Fibroblast of lung (primary cell): ENCODE measurements at regions not wholly inside any gene's neighbourhood (a gene's known extent, or its start where the extent isn't known, plus 50 kb on each side); places are given as distances from the start of the nearest gene placed in this dataset.

Source experiments
- DNase-seq, 2 donors: peaks; one replicate each; pipeline versions ENCODE4 v3.0.0 to v3.0.0-alpha.2; 2010; ENCODE audit warnings: low read depth in 2 of 2
- H2AFZ ChIP-seq: 2 replicates; pipeline ENCODE4 v1.5.1; 2012; ENCODE audit warnings: low read length, control low read depth, inconsistent platforms
- H3K27ac ChIP-seq: 2 replicates; pipeline ENCODE4 v1.5.1; 2011; ENCODE audit warnings: low read length, control low read depth; ENCODE audit not compliant: insufficient read depth
- H3K27me3 ChIP-seq: 2 replicates; pipeline ENCODE4 v1.5.1; 2011; ENCODE audit warnings: mild to moderate bottlenecking, low read length; ENCODE audit not compliant: control insufficient read depth, insufficient read depth
- H3K36me3 ChIP-seq: 2 replicates; pipeline ENCODE4 v1.5.1; 2011; ENCODE audit warnings: low read length; ENCODE audit not compliant: control insufficient read depth, insufficient read depth
- H3K4me1 ChIP-seq: 2 replicates; pipeline ENCODE4 v1.5.1; 2011; ENCODE audit warnings: low read length; ENCODE audit not compliant: control insufficient read depth, insufficient read depth; ENCODE audit errors: extremely low read depth
- H3K4me2 ChIP-seq: 2 replicates; pipeline ENCODE4 v1.5.1; 2011; ENCODE audit warnings: low read length, control low read depth; ENCODE audit not compliant: insufficient read depth; ENCODE audit errors: extremely low read depth
- H3K4me3 ChIP-seq, 4 experiments: fragments of 200-600 bp in 1 of 4; sonication (generic) in 1 of 4; replicated peaks in 1 of 4; 2 replicates each; pipeline ENCODE4 v1.5.1; 2011 to 2016; ENCODE audit warnings: low read length in 4 of 4, low read depth in 3 of 4, mild to moderate bottlenecking in 3 of 4, control low read depth in 2 of 4, inconsistent platforms in 1 of 4, mixed read lengths in 1 of 4; ENCODE audit not compliant: insufficient read depth in 1 of 4; ENCODE audit errors: control extremely low read depth in 1 of 4
- H3K79me2 ChIP-seq: 2 replicates; pipeline ENCODE4 v1.5.1; 2012; ENCODE audit warnings: mild to moderate bottlenecking, low read length, inconsistent platforms; ENCODE audit not compliant: control insufficient read depth, insufficient read depth
- H3K9ac ChIP-seq: 2 replicates; pipeline ENCODE4 v1.5.1; 2011; ENCODE audit warnings: mild to moderate bottlenecking, low read length, control low read depth; ENCODE audit not compliant: insufficient read depth
- H3K9me3 ChIP-seq: 2 replicates; pipeline ENCODE4 v1.5.1; 2012; ENCODE audit warnings: low read depth, low read length; ENCODE audit not compliant: control insufficient read depth, insufficient read depth
- H4K20me1 ChIP-seq: 2 replicates; pipeline ENCODE4 v1.5.1; 2011; ENCODE audit warnings: low read length; ENCODE audit not compliant: control insufficient read depth, insufficient read depth; ENCODE audit errors: extremely low read depth
- CTCF ChIP-seq, 2 donors: IDR thresholded peaks in 1 of 2; conservative IDR thresholded peaks in 1 of 2; 1 replicate in 1 of 2; 2 replicates in 1 of 2; pipeline ENCODE4 v1.5.1; 2011 to 2012; ENCODE audit warnings: low read length in 2 of 2, control low read depth in 1 of 2, inconsistent platforms in 1 of 2, low read depth in 1 of 2, mild to moderate bottlenecking in 1 of 2
- EZH2 ChIP-seq: IDR thresholded peaks from 2 replicates; pipeline ENCODE4 v1.5.1; 2012; ENCODE audit warnings: low read length, control low read depth, mild to moderate bottlenecking; ENCODE audit errors: missing control alignments

- Histone ChIP-seq H2AFZ (no peak overlapping the region), H3K27ac (no peak overlapping the region), H4K20me1 (no peaks in the 10 kb centered on the region), H3K4me3 (no peak overlapping the region), H3K27me3 (no peaks in the 10 kb centered on the region), H3K79me2 (no peaks in the 10 kb centered on the region), H3K36me3 (no peaks in the 10 kb centered on the region), H3K9me3 (no peaks in the 10 kb centered on the region), H3K9ac (no peak overlapping the region), H3K4me2 (no peak overlapping the region), H3K4me1 (no peaks in the 10 kb centered on the region)
- TF ChIP-seq EZH2 (no peak), CTCF (conservative IDR thresholded peaks at IDR 0.05 in 1 of 2, IDR thresholded peaks at IDR 0.05 in 1 of 2; ENCODE audit: low read depth in 1 of 2, low read length in 2 of 2) (no peak)
- no peak for DNase-seq
Observed at GRCh38 chr20:57073402-57073801, 193.0 kb downstream of the BMP7 start.

GRCh38 chr20:57074386-57074785 lies 192.1 kb downstream of the BMP7 start:
- Histone ChIP-seq H3K4me3 (no peak overlapping the region), H4K20me1 (no peaks in the 10 kb centered on the region), H2AFZ (no peak overlapping the region), H3K4me1 (no peaks in the 10 kb centered on the region), H3K79me2 (no peaks in the 10 kb centered on the region), H3K27me3 (no peaks in the 10 kb centered on the region), H3K27ac (no peak overlapping the region), H3K9ac (no peak overlapping the region), H3K36me3 (no peaks in the 10 kb centered on the region), H3K4me2 (no peak overlapping the region), H3K9me3 (no peaks in the 10 kb centered on the region)
- TF ChIP-seq EZH2 (no peak), CTCF (conservative IDR thresholded peaks at IDR 0.05 in 1 of 2, IDR thresholded peaks at IDR 0.05 in 1 of 2; ENCODE audit: low read depth in 1 of 2, low read length in 2 of 2) (no peak)
- DNase-seq: no peak

GRCh38 chr20:57075181-57075580 lies 191.3 kb downstream of the BMP7 start:
- Histone ChIP-seq H3K27ac (no peak overlapping the region), H3K4me2 (no peak overlapping the region), H3K27me3 (no peaks in the 10 kb centered on the region), H3K9ac (no peak overlapping the region), H3K9me3 (no peaks in the 10 kb centered on the region), H3K36me3 (no peaks in the 10 kb centered on the region), H4K20me1 (no peaks in the 10 kb centered on the region), H2AFZ (no peak overlapping the region), H3K4me1 (no peaks in the 10 kb centered on the region), H3K4me3 (no peak overlapping the region), H3K79me2 (no peaks in the 10 kb centered on the region)
- TF ChIP-seq CTCF (conservative IDR thresholded peaks at IDR 0.05 in 1 of 2, IDR thresholded peaks at IDR 0.05 in 1 of 2; ENCODE audit: low read depth in 1 of 2, low read length in 2 of 2) (no peak), EZH2 (no peak)
- DNase-seq: no peak
